Kidney tubule cell (primary cell): ENCODE measurements at regions not wholly inside any gene's neighbourhood (a gene's known extent, or its start where the extent isn't known, plus 50 kb on each side); places are given as distances from the start of the nearest gene placed in this dataset.

Experiments
- DNase-seq: peaks from one replicate; pipeline ENCODE4 v3.0.0-alpha.2; 2018; ENCODE audit warnings: low spot score

DNA sequence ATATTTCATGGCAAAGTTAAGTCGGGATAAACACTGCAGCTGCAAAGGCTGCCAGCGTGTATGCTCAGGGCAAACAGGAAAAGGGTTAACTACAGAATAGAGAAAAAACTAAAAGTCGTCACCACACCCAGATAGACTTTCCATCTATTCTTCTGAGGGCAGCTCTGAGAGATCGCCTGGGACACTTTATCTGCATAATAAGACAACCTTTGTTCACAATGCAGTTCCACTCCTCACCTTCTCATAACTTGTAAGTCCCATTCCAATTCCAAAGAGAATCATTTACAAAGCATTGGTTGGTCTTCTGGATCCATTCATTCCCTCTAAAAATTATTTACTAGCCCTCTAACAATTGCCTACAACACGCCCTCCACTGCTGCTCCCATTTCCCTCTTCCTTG, 437.4 kb downstream of the RND3 start:
- no peak for DNase-seq

- no peak for DNase-seq
Observed at GRCh38 chr2:150047620-150048222, 439.7 kb downstream of the RND3 start.

GRCh38 chr2:150046810-150047209, 440.7 kb downstream of the RND3 start:
- DNase-seq, result no peak

DNA sequence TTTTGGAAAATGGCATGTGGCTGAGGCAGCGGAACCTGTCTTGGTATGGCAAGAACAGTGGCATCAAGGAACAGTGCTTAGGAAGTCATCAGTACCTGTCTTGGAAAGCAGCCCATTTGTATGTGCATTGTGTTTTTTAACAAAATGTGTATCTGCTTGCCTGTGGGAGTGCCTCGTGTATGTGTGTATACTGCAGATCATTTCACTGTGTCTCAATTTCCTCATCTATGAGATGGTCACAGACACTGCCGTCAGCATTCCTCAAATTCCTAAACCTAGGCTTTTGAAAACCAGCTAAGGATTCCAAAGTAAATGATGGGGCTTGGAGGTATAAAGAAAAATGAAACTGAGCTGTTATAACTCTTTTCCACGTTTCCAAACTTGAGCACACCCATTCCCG, 441.3 kb downstream of the RND3 start:
- DNase-seq, result peak; percentile 66

- no peak for DNase-seq
Observed at GRCh38 chr2:150045601-150046000, 441.9 kb downstream of the RND3 start.

GRCh38 chr2:150043172-150043500, 444.3 kb downstream of the RND3 start:
- DNase-seq, result no peak

DNA sequence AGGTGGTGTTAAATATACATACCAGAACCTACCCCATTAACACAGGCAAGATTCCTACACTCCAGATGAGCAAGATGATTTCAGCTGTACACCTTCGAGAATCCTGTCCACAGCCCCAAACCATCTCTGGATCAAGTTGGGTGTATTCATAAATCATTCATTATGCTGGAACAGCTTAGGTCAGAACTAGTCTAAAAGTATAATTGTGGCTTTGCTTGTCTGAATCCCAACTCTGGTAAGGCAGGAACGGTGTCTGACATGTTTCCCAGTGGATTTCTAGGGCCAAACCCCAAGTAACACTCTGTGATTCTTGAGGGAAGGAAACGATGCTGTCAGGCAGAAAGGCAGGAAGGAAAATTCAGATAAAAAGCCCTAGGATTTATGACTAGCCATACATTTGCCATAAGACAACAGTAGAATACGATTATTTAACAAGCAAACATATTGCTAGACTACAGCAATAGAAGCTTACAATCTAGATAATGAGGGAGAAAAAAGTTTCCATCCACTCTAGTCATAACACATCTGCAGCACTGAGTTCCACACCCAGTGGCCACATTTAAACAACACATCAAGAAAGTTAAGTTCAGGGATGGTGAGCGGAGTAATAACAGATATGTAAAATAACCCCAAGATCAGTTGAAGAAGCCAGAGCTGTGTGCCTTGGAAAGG, 444.8 kb downstream of the RND3 start:
- DNase-seq, result no peak

GRCh38 chr2:150041722-150042425, 445.6 kb downstream of the RND3 start:
- peak; percentile 52 for DNase-seq

DNA sequence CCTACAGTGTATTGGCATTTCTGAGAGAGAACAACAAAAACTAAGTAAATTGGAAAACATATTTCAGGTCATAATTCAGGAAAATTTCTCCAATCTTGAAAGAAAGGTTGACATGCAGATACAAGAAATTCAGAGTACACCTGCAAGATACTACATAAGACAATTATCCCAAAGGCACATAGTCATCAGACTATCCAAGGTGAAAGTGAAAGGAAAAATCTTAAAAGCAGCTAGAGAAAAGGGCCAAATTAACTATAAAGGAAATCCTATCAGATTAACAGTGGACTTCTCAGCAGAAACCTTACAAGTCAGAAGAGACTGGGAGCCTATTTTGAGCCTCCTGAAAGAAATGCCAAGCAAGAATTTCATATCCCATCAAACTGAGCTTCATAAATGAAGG, 449.0 kb upstream of the MMADHC start:
- DNase-seq, result no peak

GRCh38 chr2:150034665-150035064, 447.1 kb upstream of the MMADHC start:
- DNase-seq, result no peak

GRCh38 chr2:150030436-150031190, 443.0 kb upstream of the MMADHC start:
- no peak for DNase-seq

DNA sequence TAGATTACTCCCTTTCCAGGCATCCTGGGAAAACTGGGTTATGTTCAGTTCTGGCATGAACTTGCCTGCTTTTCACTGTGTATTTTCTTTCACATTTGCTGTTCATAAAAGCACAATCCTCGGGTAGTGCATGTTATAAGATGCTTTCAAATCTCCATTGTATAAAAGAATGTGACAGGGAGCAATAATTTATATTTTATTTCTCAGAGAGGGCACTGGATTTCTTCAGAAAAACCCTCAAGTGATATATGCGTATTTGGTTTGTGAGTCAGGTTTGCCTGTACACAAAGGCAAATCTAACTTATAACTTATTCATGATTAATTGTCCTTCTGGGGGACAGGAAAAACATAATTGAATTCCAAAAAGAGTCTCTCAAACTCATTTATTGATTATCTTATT, 440.7 kb upstream of the MMADHC start:
- no peak for DNase-seq

DNA sequence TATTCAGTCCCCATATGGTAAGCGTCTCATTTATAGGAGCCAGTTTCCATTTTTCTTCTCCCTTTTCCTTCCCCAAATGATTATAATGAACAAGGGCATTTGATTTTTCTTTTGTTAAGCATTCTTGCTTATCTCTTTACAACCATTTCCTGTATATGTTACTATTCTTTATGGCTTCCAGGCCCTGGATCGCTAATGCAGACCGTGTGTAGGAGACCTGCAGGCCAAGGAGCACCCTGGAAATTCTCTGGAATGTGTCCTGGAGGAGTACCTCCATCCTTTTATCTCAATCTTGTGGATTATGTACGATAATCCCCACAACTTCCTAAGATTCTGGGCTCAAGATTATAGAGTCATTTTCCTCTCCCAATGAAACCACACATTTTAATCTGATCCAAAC, 439.6 kb upstream of the MMADHC start:
- no peak for DNase-seq

DNA sequence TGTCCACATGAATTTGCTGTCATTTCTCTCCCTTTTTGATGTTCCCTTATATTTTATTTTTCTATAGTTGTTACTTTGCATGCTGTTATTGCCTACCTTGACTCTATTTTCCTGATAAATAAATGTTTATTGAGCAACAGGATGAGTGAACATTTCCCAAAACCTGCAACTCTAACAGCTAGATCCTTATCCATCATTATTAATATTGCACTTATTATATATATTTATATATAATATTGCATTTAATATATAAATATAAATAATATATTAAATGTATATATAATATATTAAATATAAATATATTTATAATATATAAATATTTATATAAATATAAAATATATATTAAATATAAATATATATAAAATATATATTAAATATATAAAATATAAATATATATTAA, 436.1 kb upstream of the MMADHC start:
- DNase-seq, result no peak

DNA sequence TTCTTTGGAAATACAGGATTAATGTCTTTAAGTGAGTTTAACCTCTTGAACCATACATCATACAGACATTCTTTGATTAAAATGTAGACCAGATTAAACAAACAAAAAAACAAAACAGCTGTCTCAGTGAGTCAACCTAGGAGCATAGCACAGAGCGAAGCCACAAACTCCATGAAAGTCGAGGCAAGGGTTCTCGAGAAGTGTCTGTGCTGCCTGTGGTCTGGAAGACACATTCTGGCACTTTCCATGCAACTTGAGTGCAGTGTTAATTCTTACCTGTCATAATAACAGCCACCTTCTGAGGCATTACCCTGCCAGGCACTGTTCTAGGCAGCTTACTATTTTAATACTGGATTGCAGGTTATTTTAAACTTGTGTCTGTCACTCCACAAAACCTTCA, 435.5 kb upstream of the MMADHC start:
- DNase-seq, result no peak

- DNase-seq, result peak; percentile 13
Observed at GRCh38 chr2:150020937-150021673, 433.5 kb upstream of the MMADHC start.

- peak; percentile 68 for DNase-seq
Observed at GRCh38 chr2:150020221-150020620, 432.6 kb upstream of the MMADHC start.

GRCh38 chr2:150019063-150019462, 431.5 kb upstream of the MMADHC start:
- DNase-seq, result no peak

GRCh38 chr2:150012986-150013385, 425.4 kb upstream of the MMADHC start:
- no peak for DNase-seq

- DNase-seq, result no peak
Observed at GRCh38 chr2:150011161-150011730, 423.7 kb upstream of the MMADHC start.

DNA sequence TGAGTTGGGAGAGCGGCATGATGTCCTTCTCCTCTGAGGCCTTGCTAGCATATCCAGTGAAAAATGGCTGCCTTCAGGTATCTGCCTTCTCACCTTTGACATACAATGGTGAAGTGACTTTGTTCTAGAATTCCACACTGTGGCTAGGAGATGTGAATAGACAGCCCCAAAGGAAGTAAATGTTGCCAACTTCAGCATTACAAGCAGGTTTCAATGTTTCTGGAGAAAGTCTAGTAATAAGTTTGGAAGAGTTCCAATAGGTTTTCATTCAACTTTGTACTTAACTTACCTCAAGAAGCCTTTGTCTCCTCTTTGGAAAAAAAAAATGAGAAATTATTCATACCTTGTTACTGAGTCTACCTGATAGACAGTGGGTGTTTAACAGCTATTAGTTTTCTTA, 421.3 kb upstream of the MMADHC start:
- DNase-seq, result no peak
